ENCODE measurements at regions not wholly inside any gene's neighbourhood (a gene's known extent, or its start where the extent isn't known, plus 50 kb on each side); places are given as distances from the start of the nearest gene placed in this dataset.

- TF ChIP-seq CTCF (conservative IDR thresholded peaks at IDR 0.05; ENCODE audit: low read depth, low read length) (no peak), EZH2 (IDR thresholded peaks at IDR 0.05; ENCODE audit: low read length, unreplicated experiment) (no peak), EZH2phosphoT487 (IDR thresholded peaks at IDR 0.05; ENCODE audit: borderline replicate concordance, low read length) (no peak)
Observed at GRCh38 chr22:25375683-25376082, 156.2 kb downstream of the CRYBB2 start.

Measured in PC-3 (cell line).